HG03432 (cell line): ENCODE measurements at regions not wholly inside any gene's neighbourhood (a gene's known extent, or its start where the extent isn't known, plus 50 kb on each side); places are given as distances from the start of the nearest gene placed in this dataset.

ENCODE experiments used
- ATAC-seq: cut with Tn5 transposase; IDR thresholded peaks from one replicate; pipeline ENCODE4 v1.9.1; 2021; ENCODE audit warnings: mild to moderate bottlenecking, moderate library complexity; ENCODE audit not compliant: unreplicated experiment

GRCh38 chr18:76579301-76579695, 84.3 kb upstream of the ZNF516 start:
- ATAC-seq, result no peak

DNA sequence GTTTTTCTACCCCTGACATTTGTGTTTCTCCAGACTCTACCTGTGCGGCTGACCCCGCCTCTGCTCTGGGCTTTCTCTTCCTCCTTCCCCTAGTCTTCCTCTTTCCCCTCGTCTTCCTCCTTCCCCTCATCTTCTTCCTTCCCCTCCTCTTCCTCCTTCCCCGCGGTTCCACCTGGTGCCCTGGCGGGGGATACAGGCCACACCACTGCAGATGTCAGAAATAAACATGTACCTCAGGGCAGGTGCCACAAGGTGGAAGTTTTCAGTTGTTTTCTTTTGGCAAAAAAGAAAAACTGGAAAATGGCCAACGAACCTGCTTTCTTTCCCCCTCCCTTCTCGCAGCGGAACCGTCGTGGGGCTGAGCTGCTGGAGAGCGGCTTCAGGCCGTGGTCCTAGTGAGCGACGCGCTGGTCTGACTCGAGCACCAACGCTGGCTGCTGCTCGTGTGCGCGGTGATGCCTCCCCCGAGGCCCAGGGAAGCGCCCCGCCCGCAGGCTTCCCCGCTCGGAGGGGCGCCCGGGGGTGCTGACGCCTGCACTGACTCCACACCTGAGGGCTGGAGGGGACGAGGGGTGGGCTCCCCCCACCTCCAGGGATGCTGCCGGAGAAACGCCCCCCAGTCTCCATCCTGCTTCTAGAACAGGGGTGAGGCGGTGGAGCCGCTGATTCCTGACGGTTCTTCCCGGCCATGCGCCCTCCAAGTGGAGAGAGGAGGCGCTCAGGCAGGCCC, 83.7 kb upstream of the ZNF516 start:
- ATAC-seq, result no peak

DNA sequence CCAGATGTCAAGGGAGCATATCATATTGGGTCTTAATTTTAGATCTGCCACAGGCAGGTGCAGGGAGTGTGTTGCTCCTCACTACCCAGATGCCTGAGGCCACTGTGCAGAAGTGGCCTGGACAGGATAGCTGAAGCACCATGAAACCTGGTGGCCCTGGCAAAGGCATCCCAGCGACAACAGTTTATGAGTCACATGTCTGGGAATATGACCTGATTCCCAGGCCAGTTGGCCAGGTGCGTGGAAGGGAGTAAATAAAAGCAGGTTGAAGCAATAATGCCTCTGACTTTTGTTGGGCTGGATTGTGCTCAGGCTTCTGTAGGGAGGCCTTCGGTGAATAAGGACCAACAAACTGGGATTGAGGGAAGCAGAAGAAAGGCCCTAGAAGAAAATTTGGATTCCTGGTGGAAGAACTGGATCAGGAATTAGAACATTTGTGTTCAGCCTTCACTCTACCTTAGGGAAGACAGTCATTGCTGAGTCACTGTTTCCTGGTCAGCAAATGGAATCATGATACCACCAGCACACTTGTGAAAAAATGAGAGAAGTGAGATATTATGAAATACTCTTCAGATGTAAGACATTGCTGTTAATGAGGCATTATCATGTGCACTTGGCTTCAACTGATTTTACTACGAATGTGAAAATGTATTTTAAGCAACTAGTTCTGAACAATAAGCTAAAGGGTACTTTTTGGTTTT, 78.4 kb upstream of the ZNF516 start:
- no peak for ATAC-seq

- no peak for ATAC-seq
Measured at GRCh38 chr18:76572518-76573247, 77.6 kb upstream of the ZNF516 start.

DNA sequence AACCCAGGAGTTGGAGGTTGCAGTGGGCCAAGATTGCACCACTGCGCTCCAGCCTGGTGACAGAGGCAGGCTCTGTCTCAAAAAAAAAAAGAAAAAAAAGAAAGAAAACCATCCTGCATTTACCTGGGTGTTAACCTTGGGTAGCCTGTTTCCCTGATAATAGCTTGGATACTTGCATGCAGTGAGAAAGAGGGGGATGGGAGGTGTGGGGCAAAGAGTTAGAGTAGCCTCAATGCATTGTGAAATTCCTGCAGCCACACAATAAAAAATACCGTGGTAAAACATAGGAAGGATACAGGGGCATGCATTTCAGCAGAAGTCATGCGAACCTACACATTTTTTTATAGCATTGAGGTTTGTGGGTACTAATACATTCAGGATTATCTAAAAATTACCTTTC, 76.6 kb upstream of the ZNF516 start:
- no peak for ATAC-seq

GRCh38 chr18:76570856-76571255, 75.8 kb upstream of the ZNF516 start:
- no peak for ATAC-seq

DNA sequence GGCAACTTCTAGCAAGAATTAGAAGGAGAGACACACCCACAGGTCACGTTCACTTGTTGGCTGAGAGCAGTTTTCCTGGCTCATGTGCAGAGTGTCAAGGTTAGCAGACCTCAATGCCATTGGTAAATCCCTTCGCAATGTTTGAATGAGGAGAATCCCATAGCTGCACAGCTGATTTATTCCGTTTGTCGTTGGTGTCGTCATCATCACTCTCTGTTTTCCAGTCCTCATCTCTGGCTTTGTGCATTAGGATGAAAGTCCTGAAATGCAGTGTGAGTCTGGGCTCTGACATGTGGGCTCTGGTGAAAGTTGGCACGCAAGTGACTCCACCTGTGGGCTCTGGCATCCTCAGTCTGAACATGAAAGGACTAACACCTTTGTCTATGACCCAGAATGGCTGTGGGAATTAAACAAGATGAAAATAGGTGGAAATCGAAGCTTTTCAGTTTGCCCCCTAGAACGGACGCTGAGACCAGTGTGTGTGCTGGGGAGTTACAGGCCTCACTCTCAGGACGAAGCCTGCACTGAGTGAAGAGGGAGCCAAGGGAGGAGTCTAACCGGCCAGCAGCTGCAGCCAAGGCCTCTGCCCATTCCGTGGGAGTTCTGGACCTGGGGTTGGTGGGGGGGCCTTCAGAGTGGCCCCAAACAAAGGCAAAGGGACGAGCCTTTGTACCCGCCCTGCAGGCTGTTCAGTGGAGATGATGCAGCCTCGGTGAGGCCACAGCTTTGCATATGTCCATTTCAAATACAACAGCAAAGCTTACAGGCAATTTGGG, 74.8 kb upstream of the ZNF516 start:
- no peak for ATAC-seq

DNA sequence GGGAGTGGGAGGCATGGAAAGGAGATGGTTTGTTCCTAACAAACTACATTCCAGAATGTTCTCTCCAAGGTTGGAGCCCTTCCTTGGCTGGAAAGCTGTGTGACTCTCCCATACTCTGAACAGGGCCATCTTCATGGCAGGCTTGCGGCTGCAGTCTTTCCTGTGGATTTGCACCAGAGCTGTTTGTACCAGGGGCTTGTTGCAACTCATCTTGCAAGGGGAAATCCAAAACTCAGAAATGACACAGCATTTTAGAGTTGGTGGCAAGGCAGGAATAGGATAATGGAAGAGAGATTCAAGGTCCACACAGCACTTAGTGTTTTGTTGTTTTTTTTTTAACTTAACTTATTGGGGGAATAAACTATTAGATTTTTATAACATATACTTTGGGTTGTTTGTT, 73.7 kb upstream of the ZNF516 start:
- ATAC-seq, result no peak

- no peak for ATAC-seq
Measured at GRCh38 chr18:76567835-76568445, 72.9 kb upstream of the ZNF516 start.

GRCh38 chr18:76566987-76567386, 71.9 kb upstream of the ZNF516 start:
- no peak for ATAC-seq

GRCh38 chr18:76565238-76566173, 70.5 kb upstream of the ZNF516 start:
- ATAC-seq, result no peak

- ATAC-seq, result no peak
Measured at GRCh38 chr18:76564655-76565237, 69.7 kb upstream of the ZNF516 start.

GRCh38 chr18:76564117-76564516, 69.1 kb upstream of the ZNF516 start:
- ATAC-seq, result no peak

DNA sequence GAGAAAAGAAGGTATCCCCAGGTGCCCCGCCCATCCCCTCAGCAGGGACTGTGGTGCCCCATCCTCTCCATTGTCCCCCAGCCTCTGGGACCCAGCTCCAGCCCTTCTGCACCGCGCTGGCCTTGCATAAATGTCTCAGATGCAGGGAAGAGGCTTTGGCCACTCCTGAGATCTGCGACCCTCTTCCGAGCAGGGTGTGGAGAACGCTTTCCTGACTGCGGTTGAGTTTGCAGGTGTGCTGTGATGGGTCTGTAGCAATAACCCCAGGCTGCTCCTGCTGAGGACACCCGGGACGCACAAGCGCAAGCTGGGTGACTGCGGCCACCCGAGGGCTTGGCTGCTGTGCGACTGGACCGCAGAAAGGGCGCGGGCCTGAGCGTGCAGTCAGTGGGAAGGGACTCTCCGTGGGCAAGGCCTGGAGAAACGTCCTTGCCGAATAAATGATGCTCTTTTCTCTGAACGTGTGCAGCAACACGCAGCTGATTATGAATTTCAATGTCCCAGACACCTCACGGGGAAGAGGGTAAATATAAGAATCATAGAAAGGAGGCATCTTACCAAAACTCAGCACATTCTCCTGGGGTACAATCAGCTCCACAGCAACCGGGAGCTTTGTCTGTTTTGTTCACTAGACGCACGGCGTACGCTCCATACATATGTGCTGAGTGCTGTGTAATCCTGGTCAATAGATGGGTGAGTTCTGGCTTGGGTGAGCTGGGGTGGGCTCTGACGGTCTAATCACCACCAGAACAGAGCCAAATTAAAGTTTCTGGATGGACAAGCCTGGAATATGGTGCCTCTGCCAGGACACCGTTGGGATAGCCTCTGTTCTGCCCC, 67.5 kb upstream of the ZNF516 start:
- ATAC-seq, result no peak

DNA sequence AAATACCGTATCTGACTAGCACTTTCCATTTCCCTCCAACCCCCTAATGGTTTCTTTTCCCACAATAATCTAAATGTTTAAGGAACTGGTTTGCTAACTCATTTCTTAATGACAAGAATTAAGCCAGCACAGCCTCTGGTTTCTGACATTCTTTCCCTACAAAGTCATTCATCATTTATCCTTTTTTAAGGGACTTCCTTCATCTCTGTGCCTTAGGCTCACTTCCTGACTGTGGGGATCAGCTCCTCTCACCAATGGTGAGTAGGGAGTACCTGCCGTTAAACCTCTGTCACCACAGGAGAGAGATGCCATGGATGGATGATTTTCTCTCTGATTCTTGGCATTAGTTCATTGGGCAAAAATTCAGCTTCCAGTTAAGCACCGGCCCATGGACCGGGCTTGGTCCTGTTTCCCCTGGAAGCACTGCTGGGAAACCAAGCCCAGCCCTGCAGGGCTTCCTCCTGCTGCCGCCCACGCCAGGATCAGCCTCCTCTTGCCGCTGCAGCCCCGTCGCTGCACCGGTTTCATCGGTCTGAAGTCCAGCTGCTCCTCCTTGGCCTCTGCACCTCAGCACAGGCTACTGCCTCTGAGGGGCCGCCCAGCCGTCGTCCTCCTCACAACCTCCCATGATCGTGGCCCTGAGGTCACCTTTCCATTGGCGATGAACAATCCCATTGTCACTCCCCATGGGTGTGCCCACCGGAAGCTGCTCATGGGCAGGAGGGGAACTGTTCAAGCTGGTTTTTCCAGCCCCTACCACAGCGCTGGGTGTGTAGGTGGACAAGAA, 64.0 kb upstream of the ZNF516 start:
- no peak for ATAC-seq

- no peak for ATAC-seq
Measured at GRCh38 chr18:76557026-76557575, 62.1 kb upstream of the ZNF516 start.

DNA sequence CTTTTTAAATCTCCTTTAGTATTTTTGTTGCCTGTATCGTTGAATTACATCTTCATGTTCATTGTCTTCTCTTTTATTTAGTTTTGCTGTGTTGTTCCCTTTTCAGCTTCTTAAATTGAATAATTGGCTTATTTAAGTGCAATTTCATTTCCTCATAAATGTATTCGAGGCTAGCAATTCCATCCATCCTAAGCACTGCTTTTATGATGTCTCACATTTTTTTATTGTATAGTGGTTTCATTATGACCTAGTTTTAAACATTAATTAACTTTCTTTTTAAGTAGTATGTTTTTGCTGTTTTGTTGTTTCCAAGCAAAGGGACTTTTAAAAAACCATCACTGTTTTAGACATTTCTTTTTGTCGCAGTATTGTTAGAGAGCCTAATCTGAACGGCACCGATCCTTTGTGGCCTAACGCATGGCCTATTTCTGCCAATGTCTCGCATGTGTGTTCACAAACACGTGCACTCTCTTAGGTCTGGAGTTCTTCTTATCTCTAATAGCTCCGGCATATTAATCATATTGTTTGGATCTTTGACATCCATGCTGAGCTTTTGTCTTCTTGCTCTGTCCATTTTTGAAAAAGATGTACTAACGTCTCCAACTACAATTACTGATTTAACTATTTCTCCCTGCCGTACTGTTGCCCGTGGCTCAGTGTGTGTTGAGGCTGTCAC, 59.6 kb upstream of the ZNF516 start:
- no peak for ATAC-seq
